PFSK-1 (cell line): ENCODE measurements at regions not wholly inside any gene's neighbourhood (a gene's known extent, or its start where the extent isn't known, plus 50 kb on each side); places are given as distances from the start of the nearest gene placed in this dataset.

Experiments used
- POLR2AphosphoS5 ChIP-seq: IDR thresholded peaks from 2 replicates; pipeline ENCODE4 v1.6.1; 2012; ENCODE audit warnings: low read depth, mild to moderate bottlenecking, control low read depth, low read length, moderate library complexity
- SIN3A ChIP-seq: IDR thresholded peaks from 2 replicates; pipeline ENCODE4 v1.6.1; 2012; ENCODE audit warnings: mild to moderate bottlenecking, low read length, moderate library complexity, borderline replicate concordance; ENCODE audit not compliant: insufficient read depth
- TF ChIP-seq, protein P1 (sequence below), 2 experiments: IDR thresholded peaks; 2 replicates each; pipeline versions ENCODE4 v1.6.1 to v1.8.0; 2011 to 2012; ENCODE audit warnings: low read depth in 2 of 2, low read length in 2 of 2, control low read depth in 1 of 2, inconsistent platforms in 1 of 2, mild to moderate bottlenecking in 1 of 2, moderate library complexity in 1 of 2; ENCODE audit not compliant: insufficient read depth in 1 of 2

- TF ChIP-seq SIN3A (no peak), POLR2AphosphoS5 (no peak)
- TF ChIP-seq, protein P1, sequence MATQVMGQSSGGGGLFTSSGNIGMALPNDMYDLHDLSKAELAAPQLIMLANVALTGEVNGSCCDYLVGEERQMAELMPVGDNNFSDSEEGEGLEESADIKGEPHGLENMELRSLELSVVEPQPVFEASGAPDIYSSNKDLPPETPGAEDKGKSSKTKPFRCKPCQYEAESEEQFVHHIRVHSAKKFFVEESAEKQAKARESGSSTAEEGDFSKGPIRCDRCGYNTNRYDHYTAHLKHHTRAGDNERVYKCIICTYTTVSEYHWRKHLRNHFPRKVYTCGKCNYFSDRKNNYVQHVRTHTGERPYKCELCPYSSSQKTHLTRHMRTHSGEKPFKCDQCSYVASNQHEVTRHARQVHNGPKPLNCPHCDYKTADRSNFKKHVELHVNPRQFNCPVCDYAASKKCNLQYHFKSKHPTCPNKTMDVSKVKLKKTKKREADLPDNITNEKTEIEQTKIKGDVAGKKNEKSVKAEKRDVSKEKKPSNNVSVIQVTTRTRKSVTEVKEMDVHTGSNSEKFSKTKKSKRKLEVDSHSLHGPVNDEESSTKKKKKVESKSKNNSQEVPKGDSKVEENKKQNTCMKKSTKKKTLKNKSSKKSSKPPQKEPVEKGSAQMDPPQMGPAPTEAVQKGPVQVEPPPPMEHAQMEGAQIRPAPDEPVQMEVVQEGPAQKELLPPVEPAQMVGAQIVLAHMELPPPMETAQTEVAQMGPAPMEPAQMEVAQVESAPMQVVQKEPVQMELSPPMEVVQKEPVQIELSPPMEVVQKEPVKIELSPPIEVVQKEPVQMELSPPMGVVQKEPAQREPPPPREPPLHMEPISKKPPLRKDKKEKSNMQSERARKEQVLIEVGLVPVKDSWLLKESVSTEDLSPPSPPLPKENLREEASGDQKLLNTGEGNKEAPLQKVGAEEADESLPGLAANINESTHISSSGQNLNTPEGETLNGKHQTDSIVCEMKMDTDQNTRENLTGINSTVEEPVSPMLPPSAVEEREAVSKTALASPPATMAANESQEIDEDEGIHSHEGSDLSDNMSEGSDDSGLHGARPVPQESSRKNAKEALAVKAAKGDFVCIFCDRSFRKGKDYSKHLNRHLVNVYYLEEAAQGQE (IDR thresholded peaks at IDR 0.05; ENCODE audit: insufficient read depth in 1 of 2, low read depth in 2 of 2, low read length in 2 of 2), result no peak
Measured at GRCh38 chr3:34140616-34141015, 342.2 kb downstream of the PDCD6IP start.
